ENCODE measurements at regions not wholly inside any gene's neighbourhood (a gene's known extent, or its start where the extent isn't known, plus 50 kb on each side); places are given as distances from the start of the nearest gene placed in this dataset.
A peak's percentile ranks its signal among the peaks of the same experiment; 100 is the strongest.

DNA sequence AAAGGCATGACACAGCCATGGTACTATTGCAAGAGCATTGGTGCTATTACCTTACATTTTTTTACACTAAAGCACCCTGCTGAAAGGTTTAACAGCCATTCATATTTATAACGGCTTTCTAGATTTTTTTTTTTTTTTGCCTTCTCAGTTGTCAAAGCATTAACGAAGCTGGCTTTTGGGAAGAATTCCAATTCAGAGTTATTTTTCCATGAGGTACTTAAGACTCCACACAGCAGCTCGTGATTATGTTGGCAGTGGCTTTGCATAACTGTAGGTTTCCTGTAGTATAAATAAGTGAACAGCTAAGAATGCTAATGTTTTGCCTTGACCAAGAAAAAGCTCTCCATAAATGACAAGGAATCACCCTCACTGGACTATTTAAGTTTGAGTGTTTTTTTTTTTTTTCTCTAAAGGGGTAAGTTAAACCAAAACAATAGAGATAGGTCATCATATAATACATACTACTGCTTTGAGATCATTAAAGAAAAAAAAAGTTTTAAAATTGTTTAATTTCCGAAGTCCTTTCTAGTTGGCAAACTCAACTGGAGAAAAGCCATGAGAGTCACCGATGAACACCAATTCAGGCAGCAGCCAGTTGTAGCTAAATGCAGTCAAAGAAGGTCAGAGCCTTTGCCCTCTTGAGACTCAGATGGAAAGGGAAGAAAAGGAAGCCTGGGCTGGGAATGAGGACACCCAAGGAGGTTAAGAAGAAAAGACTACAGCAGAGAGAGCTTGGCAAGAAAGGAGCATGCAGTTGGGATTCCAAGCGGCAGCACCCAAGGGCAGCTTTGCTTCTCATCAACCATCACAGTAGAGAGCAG is 187.4 kb upstream of the NCKAP5 start:
- Histone ChIP-seq H3K36me3 (no peaks in the 10 kb centered on the region), H3K4me3 (replicated peaks in 1 of 3) (no peak overlapping the region), H3K4me1 (peaks cover 21 to 22% of the 10 kb centered on the region in 2 donors), H3K27ac (peak overlapping the region; percentile 83 to 96 (median 95)), H3K9me3 (no peaks in the 10 kb centered on the region), H3K27me3 (no peaks in the 10 kb centered on the region)
- TF ChIP-seq, protein P1, sequence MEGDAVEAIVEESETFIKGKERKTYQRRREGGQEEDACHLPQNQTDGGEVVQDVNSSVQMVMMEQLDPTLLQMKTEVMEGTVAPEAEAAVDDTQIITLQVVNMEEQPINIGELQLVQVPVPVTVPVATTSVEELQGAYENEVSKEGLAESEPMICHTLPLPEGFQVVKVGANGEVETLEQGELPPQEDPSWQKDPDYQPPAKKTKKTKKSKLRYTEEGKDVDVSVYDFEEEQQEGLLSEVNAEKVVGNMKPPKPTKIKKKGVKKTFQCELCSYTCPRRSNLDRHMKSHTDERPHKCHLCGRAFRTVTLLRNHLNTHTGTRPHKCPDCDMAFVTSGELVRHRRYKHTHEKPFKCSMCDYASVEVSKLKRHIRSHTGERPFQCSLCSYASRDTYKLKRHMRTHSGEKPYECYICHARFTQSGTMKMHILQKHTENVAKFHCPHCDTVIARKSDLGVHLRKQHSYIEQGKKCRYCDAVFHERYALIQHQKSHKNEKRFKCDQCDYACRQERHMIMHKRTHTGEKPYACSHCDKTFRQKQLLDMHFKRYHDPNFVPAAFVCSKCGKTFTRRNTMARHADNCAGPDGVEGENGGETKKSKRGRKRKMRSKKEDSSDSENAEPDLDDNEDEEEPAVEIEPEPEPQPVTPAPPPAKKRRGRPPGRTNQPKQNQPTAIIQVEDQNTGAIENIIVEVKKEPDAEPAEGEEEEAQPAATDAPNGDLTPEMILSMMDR (IDR thresholded peaks at IDR 0.05) = no peak
- TF ChIP-seq POLR2A (IDR thresholded peaks at IDR 0.05) = no peak
- intact Hi-C loops (cut with DNase I) = no loop called here
- DNase-seq = peak; percentile 60 to 62
- WGBS, 2 donors = 17 to 21% methylated on average over 6 of the region's 6 CpGs

DNA sequence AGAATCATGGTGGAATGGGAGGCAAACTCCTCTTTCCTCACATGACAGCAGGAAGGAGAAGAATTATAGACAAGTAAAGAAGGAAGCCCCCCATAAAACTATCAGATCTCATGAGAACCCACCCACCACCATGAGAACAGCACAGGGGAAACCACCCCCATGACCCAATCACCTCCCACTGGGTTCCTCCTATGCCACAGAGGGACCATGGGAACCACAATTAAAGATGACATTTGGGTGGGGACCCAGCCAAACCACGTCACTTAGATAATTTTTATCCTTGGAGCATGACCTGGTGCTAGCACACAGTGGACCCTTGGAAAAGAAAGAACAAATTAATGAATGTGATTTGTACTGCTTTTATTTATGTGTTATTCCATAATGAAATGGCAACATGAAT is 188.6 kb upstream of the NCKAP5 start:
- WGBS, 2 donors = 70 to 80% methylated on average over 1 of the region's 1 CpG
- peaks cover 26 to 28% of the 10 kb centered on the region in 2 donors for H3K4me1 ChIP-seq
- no peaks in the 10 kb centered on the region for H3K27me3 ChIP-seq
- intact Hi-C loops (cut with DNase I) = no loop called here
- no peak for DNase-seq
- H3K36me3 ChIP-seq = no peaks in the 10 kb centered on the region
- no peaks in the 10 kb centered on the region for H3K9me3 ChIP-seq
- H3K4me3 ChIP-seq (replicated peaks in 1 of 3) = no peak overlapping the region
- no peak for TF ChIP-seq POLR2A (IDR thresholded peaks at IDR 0.05)
- TF ChIP-seq, protein P1 (IDR thresholded peaks at IDR 0.05) = no peak
- peak overlapping the region in 2 of 3 donors; percentile 95 to 96 for H3K27ac ChIP-seq

DNA sequence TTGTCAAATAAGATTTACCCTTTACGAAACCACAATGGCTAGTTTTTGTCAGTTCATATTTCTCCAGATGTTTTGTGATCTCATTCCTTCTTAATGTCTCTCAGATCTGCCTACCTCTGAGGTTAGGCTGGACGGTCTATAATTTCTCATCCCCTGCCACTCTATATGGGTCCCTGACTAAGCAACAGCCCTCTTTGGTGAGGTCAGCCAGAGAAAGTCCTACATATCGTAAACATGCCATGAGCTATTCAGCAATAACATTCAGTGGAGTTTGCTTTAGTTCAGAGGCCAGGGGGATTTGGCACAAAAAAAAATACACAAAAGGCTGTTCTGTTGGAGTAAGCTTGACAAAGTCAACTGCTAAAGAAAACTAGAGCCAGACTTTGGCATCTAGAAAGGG is 192.1 kb upstream of the NCKAP5 start:
- intact Hi-C loops (cut with DNase I) = no loop called here
- DNase-seq = no peak
- Histone ChIP-seq H3K27me3 (no peaks in the 10 kb centered on the region), H3K4me1 (peaks cover 20 to 23% of the 10 kb centered on the region in 2 donors), H3K4me3 (replicated peaks in 1 of 3) (no peak overlapping the region), H3K36me3 (no peaks in the 10 kb centered on the region), H3K9me3 (no peaks in the 10 kb centered on the region), H3K27ac (peak overlapping the region; percentile 39 to 92 (median 82))
- TF ChIP-seq, protein P1 (IDR thresholded peaks at IDR 0.05) = no peak
- no peak for TF ChIP-seq POLR2A (IDR thresholded peaks at IDR 0.05)
- WGBS, 2 donors = 55 to 57% methylated on average over 3 of the region's 3 CpGs

DNA sequence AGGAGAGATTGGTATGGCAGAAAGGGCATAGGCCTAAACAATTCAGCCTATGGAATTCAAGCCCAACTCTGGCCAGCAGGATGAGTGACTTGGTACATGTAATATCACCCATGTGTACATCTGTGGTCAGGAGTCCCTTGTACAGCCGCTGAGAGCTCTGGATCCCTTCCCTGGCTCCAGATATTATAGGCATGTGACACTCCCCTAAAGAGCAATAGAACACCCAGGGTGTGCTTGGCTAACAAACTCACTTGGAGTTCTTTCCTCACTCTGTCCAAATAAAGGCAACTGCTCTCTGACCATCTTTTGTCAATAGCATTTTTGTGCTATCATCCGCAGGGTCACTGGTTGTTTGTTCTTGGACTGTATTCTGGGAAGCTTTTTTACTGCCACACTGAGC is 197.4 kb upstream of the NCKAP5 start:
- H3K27me3 ChIP-seq = no peaks in the 10 kb centered on the region
- no peak for TF ChIP-seq POLR2A (IDR thresholded peaks at IDR 0.05)
- TF ChIP-seq, protein P1 (IDR thresholded peaks at IDR 0.05) = no peak
- H3K36me3 ChIP-seq = no peaks in the 10 kb centered on the region
- WGBS, 2 donors = 27 to 43% methylated on average over 2 of the region's 2 CpGs
- peaks cover 5 to 18% of the 10 kb centered on the region in 2 donors for H3K4me1 ChIP-seq
- no peaks in the 10 kb centered on the region for H3K9me3 ChIP-seq
- intact Hi-C loops (cut with DNase I) = no loop called here
- no peak overlapping the region for H3K4me3 ChIP-seq (replicated peaks in 1 of 3)
- DNase-seq = peak; percentile 24 to 35
- H3K27ac ChIP-seq = peak overlapping the region in 2 of 3 donors; percentile 58 to 63

DNA sequence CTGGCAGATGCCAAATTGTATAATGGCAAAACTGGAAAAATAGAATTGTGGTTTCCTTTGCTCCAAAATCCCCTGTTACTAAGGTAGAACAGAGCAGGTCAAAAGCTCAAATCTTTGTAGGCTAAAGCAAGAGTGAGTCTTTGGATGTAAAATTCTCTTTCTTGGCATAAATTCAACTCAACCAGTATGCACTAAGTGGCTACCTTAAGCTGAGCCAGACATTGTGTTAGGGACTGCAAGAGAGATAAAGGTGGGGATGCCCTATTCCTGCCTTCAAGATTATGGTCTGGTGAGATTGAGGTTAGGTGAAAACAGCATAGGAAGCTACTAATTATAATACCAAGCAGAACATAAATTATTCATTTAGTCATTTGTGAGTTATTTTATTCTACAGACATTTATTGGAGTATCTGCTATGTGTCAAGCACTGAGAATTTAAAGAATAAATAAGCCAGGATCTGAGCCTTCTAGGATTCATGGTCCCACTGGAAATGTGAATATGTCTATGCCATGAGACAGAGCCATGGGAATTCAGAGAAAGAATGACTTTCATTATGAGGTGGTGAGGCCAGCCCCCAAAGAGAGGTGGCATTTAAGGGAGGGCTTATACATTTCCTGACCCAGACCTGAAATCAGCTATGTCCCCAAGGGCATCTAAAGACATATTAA is 198.0 kb upstream of the NCKAP5 start:
- H3K9me3 ChIP-seq = no peaks in the 10 kb centered on the region
- H3K4me1 ChIP-seq = peaks cover 0 to 12% of the 10 kb centered on the region in 2 donors
- no peak overlapping the region for H3K4me3 ChIP-seq (replicated peaks in 1 of 3)
- no peak for DNase-seq
- no peaks in the 10 kb centered on the region for H3K36me3 ChIP-seq
- no peaks in the 10 kb centered on the region for H3K27me3 ChIP-seq
- intact Hi-C loops (cut with DNase I) = no loop called here
- TF ChIP-seq, protein P1 (IDR thresholded peaks at IDR 0.05) = no peak
- no peak for TF ChIP-seq POLR2A (IDR thresholded peaks at IDR 0.05)
- peak overlapping the region in 1 of 3 donors; percentile 63 for H3K27ac ChIP-seq
